ENCODE measurements at regions not wholly inside any gene's neighbourhood (a gene's known extent, or its start where the extent isn't known, plus 50 kb on each side); places are given as distances from the start of the nearest gene placed in this dataset.

- no peak overlapping the region for H3K4me3 ChIP-seq
- no peak overlapping the region for H3K27ac ChIP-seq
- no peak for TF ChIP-seq CTCF (IDR thresholded peaks at IDR 0.05)
- DNase-seq (ENCODE audit: low spot score), result no peak
Measured at GRCh38 chr5:106661866-106662265, 1008.9 kb downstream of the EFNA5 start.

- no peak for TF ChIP-seq CTCF (IDR thresholded peaks at IDR 0.05)
- H3K27ac ChIP-seq, result no peak overlapping the region
- no peak for DNase-seq (ENCODE audit: low spot score)
- H3K4me3 ChIP-seq, result no peak overlapping the region
Measured at GRCh38 chr5:106660681-106661080, 1010.1 kb downstream of the EFNA5 start.

GRCh38 chr5:106658150-106658549, 1012.6 kb downstream of the EFNA5 start:
- H3K4me3 ChIP-seq, result no peak overlapping the region
- no peak for DNase-seq (ENCODE audit: low spot score)
- no peak for TF ChIP-seq CTCF (IDR thresholded peaks at IDR 0.05)

GRCh38 chr5:106656821-106657220, 1013.9 kb downstream of the EFNA5 start:
- no peak for DNase-seq (ENCODE audit: low spot score)
- no peak for TF ChIP-seq CTCF (IDR thresholded peaks at IDR 0.05)

More at GRCh38 chr5:106658150-106658549, 1012.6 kb downstream of the EFNA5 start:
- H3K27ac ChIP-seq, result no peak overlapping the region

GRCh38 chr5:106649031-106649430, 1021.7 kb downstream of the EFNA5 start:
- no peak for DNase-seq (ENCODE audit: low spot score)
- H3K27ac ChIP-seq, result no peak overlapping the region
- H3K4me3 ChIP-seq, result no peak overlapping the region
- TF ChIP-seq CTCF (IDR thresholded peaks at IDR 0.05), result no peak

More at GRCh38 chr5:106656821-106657220, 1013.9 kb downstream of the EFNA5 start:
- no peak overlapping the region for H3K27ac ChIP-seq
- no peak overlapping the region for H3K4me3 ChIP-seq

- Histone ChIP-seq H3K27ac (no peak overlapping the region), H3K4me3 (no peak overlapping the region)
- TF ChIP-seq CTCF (IDR thresholded peaks at IDR 0.05), result no peak
- DNase-seq (ENCODE audit: low spot score), result no peak
Measured at GRCh38 chr5:106648401-106648800, 1022.3 kb downstream of the EFNA5 start.

- DNase-seq (ENCODE audit: low spot score), result no peak
- Histone ChIP-seq H3K27ac (no peak overlapping the region), H3K4me3 (no peak overlapping the region)
- no peak for TF ChIP-seq CTCF (IDR thresholded peaks at IDR 0.05)
Measured at GRCh38 chr5:106646106-106646505, 1024.6 kb downstream of the EFNA5 start.
